Anterior cingulate cortex (tissue), 58 donors: ENCODE measurements at regions not wholly inside any gene's neighbourhood (a gene's known extent, or its start where the extent isn't known, plus 50 kb on each side); places are given as distances from the start of the nearest gene placed in this dataset.

ENCODE experiments used
- DNase-seq, 58 donors: peaks; one replicate each; lab custom pipeline; 2025; lab: John Stamatoyannopoulos, UW

DNA sequence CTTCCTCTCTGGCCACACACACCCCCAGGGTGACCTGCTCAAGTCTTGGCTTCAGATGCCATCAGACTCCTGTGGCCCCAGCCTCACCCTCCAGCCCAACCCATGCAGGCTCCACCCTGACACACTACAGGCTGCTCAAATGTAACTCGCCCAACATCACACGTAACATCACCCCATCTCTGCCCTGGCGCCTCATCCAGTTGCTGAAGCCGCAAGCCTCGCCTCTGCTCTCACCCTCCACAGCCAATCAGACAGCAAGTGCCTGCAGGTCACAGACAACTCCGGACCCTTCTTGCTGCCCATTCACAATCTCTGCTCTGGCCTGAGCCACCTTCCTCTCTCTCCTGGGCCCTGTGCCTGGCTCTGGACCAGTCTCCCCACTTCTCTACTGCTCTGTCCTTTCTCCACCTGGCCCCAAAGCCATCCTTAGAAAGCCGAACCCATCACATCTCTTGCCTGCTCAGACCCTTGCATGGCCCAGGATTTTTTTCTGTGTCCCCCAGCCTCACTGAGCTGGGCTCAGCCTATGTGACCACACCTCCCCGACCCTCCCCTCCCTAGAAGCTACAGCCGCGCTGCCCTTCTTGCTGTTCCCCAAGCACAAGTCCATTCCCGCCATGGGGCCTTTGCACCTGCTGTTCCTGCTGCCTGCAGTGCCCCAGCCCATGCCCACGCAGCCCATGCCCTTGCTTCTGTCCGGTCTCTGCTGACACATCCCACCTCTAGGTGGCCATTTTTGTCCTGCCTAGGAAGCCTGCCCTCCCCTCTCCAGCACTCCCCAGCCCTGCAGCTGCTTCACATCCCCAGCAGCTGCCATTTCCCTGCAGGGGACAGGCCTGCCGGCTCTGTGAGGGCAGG, 333.9 kb downstream of the CTTN start:
- no peak for DNase-seq

- DNase-seq: peak in 4 of 58 donors; percentile 7 to 45 (median 30)
These were observed 334.5 kb downstream of the CTTN start for GRCh38 chr11:70732881-70733196.

- DNase-seq: no peak
These were observed 335.3 kb downstream of the CTTN start for GRCh38 chr11:70733327-70734325.

GRCh38 chr11:70734379-70734778, 336.1 kb downstream of the CTTN start:
- no peak for DNase-seq

- no peak for DNase-seq
These were observed 336.6 kb downstream of the CTTN start for GRCh38 chr11:70734911-70735310.

DNA sequence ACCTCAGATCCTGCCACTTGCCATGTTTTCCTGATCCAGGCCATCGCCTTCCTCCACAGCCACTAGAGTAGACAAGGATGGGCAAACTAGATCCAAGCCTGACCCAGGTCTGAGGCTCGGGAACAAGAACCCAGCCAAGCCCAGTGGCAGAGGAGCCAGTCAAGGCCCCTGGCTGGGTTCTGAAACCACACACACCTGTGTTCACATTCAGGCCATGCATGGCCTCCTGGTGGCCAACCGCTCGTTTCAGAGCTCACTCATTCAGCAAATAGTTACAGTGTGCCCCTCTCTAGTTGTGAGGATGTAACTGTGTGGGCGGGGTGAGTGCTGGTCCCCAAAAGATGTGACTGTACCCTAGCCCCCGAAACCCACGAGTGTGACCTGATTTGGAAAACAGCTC, 337.6 kb downstream of the CTTN start:
- DNase-seq: no peak

GRCh38 chr11:70736461-70736860, 338.1 kb downstream of the CTTN start:
- DNase-seq: no peak

DNA sequence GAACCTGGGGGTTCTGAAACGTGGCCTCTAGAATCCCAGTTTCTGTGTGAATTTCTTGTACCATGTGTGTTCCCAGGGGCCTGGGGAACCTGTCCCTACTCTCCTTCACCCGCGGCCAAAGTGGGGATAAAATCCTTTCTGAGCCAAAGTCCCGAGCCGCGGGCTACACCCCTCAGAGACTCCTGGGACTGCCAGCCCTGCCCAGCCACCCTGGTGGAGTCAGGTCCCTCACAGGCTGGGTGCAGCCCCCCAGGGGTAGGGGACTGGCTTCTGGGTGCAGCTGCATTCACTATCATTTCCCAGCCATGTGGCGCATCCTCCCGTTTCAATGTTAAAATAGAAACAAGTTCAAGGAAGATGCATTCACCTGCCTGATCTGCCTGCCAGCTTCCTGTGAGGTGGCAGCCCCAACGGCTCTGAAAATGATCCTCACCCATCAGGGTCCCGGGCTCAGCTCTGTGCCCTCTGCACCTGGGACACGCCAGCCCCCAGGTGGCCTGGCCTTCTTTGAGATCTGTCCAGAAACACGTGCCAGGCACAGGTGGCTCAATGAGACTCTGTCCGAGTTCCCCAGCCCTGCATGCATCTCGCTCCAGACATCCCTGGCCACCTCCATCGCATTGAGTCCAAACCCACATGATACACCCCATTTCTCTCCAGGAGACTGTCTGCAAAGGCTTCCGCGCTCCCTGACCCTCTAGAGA, 338.8 kb downstream of the CTTN start:
- DNase-seq: no peak

- DNase-seq: no peak
These were observed 339.7 kb downstream of the CTTN start for GRCh38 chr11:70737816-70738630.

- no peak for DNase-seq
These were observed 340.3 kb downstream of the CTTN start for GRCh38 chr11:70738661-70739060.

- DNase-seq: no peak
These were observed 340.8 kb downstream of the CTTN start for GRCh38 chr11:70739091-70739490.

DNA sequence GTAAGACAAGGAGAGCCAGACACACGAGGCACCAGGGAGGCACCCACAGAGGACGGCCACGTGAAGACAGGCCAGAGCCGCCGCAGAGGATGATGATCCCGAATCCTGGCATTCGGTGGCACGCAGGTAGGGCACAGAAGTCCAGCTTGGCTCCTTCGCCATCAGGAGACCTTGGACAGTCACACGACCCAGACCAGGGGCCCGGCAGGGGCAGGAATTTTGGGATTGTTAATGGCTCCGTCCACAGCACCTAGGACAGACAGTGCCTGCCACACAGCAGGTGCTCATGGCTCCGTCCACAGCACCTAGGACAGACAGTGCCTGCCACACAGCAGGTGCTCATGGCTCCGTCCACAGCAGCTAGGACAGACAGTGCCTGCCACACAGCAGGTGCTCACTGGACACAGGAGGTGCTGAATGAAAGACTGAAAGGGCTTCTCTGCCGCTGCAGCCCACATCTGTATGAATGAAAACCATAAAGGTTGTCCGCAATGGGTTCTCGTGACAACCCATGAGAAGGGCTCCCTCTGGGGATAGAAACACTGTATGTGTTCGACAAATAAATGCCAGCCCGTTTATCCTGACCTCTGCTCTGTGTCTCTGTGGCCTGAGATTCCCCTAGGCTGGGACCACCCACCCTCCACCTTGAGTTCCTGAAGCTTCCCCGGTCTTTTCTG, 341.6 kb downstream of the CTTN start:
- DNase-seq: no peak

GRCh38 chr11:70740488-70740851, 342.1 kb downstream of the CTTN start:
- no peak for DNase-seq

DNA sequence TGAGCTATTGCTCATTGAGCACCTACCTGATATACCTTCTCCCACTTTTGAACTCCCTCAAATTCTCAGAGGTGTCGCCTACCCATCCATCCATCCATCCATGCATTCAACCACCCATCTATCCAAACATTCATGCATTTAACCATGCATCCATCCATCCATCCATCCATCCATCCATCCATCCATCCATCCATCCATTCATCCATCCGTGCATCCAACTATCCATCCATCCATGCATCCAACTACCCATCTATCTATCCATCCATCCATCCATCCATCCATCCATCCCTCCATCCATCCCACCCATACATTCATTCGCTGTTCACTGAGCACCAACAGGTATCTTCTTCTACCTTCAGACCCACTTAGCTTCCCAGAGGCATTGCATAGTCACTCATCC, 342.8 kb downstream of the CTTN start:
- no peak for DNase-seq

- DNase-seq: no peak
These were observed 344.4 kb downstream of the CTTN start for GRCh38 chr11:70742553-70743291.

GRCh38 chr11:70743329-70743728, 345.0 kb downstream of the CTTN start:
- no peak for DNase-seq

GRCh38 chr11:70743941-70744351, 345.6 kb downstream of the CTTN start:
- DNase-seq: no peak

DNA sequence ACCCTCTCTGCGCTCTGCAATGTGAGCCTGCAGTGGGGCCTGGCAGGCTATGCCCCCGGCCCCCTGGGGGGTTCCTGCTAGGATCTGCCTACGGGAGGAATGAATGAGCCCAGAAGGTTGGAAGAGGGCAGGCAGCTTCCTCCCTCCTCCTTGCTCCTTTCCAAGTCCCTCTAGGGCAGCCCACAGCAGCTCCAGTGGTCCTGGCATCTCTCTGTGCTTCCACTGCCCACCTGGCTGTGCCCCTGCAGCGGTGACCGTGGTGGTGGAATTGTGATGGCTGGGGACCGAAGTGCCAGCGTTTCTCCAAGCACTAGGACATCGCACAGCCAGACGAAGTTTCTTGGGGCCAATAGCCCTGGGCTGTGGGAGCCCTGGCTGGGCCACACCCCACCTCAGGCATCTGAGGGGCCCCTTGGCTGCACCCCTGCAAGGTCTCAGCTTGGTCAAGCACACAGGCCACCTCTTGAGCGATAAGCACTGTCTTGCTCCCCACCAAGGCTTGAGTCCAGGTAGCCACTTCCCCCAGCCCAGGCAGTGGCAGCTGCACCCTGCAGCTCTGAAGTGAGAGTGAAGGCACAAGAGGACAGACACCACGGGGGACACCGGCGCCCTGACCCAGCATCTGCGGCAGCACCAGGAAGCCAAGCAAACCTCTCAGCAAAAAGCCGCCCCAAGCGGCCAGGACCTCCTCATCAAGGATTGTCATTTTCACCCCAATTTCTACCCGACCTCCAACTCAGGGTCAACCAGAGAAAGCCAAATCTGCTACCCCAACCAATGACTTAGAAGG, 346.3 kb downstream of the CTTN start:
- DNase-seq: no peak
